Duodenal mucosa (tissue), 2 donors: ENCODE measurements at regions not wholly inside any gene's neighbourhood (a gene's known extent, or its start where the extent isn't known, plus 50 kb on each side); places are given as distances from the start of the nearest gene placed in this dataset.

Experiments used
- H3K27ac ChIP-seq: one replicate; pipeline ENCODE4 v1.7.0; 2013; ENCODE audit warnings: low read depth, low read length
- H3K27me3 ChIP-seq, 2 donors: one replicate each; pipeline ENCODE4 v1.7.0; 2013; ENCODE audit warnings: low read length in 2 of 2, control low read depth in 1 of 2; ENCODE audit not compliant: insufficient read depth in 2 of 2, control insufficient read depth in 1 of 2
- H3K36me3 ChIP-seq, 2 donors: one replicate each; pipeline ENCODE4 v1.7.0; 2013; ENCODE audit warnings: low read length in 2 of 2, control low read depth in 1 of 2; ENCODE audit not compliant: insufficient read depth in 2 of 2, control insufficient read depth in 1 of 2
- H3K4me1 ChIP-seq, 2 donors: one replicate each; pipeline ENCODE4 v1.7.0; 2013; ENCODE audit warnings: low read length in 2 of 2, control low read depth in 1 of 2; ENCODE audit not compliant: insufficient read depth in 2 of 2, control insufficient read depth in 1 of 2
- H3K4me3 ChIP-seq, 2 donors: one replicate each; pipeline ENCODE4 v1.7.0; 2013; ENCODE audit warnings: low read length in 2 of 2, low read depth in 1 of 2
- H3K9ac ChIP-seq, 2 donors: one replicate each; pipeline ENCODE4 v1.7.0; 2013; ENCODE audit warnings: low read length in 2 of 2, low read depth in 1 of 2
- H3K9me3 ChIP-seq, 2 donors: one replicate each; pipeline ENCODE4 v1.7.0; 2013; ENCODE audit warnings: low read length in 2 of 2, control low read depth in 1 of 2; ENCODE audit not compliant: control insufficient read depth in 1 of 2

GRCh38 chr2:234425639-234426603, 71.0 kb downstream of the ARL4C start:
- Histone ChIP-seq H3K27me3 (no peaks in the 10 kb centered on the region), H3K27ac (no peak overlapping the region), H3K9me3 (no peaks in the 10 kb centered on the region), H3K4me3 (no peak overlapping the region), H3K36me3 (no peaks in the 10 kb centered on the region), H3K4me1 (peaks cover 25 to 40% of the 10 kb centered on the region in 2 donors), H3K9ac (no peak overlapping the region)

DNA sequence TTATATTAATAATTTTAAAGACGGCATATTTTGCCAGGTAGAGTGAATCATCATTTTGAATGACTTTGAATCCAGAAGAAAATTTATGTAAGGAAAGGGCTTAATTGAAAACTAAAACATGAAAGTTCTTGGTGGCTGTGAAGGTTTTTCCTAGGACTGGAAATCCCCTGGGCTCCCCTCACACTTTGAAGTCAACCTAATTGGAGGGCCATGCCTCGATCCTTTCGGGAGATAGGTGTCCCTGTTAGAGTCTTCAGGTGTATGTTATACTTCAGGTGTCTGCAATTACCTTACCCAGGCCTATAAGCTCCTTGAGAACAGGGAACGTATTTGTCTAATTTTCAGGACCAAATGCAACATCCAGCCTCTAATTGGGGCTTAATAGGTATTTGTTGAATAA, 73.0 kb downstream of the ARL4C start:
- Histone ChIP-seq H3K27me3 (no peaks in the 10 kb centered on the region), H3K4me1 (peaks cover 25 to 40% of the 10 kb centered on the region in 2 donors), H3K9me3 (no peaks in the 10 kb centered on the region), H3K4me3 (no peak overlapping the region), H3K9ac (no peak overlapping the region), H3K27ac (no peak overlapping the region), H3K36me3 (no peaks in the 10 kb centered on the region)

GRCh38 chr2:234422981-234423431, 73.9 kb downstream of the ARL4C start:
- Histone ChIP-seq H3K4me1 (peaks cover 25 to 40% of the 10 kb centered on the region in 2 donors), H3K27ac (no peak overlapping the region), H3K27me3 (no peaks in the 10 kb centered on the region), H3K9ac (no peak overlapping the region), H3K36me3 (no peaks in the 10 kb centered on the region), H3K4me3 (no peak overlapping the region), H3K9me3 (no peaks in the 10 kb centered on the region)

- H3K27ac ChIP-seq: no peak overlapping the region
- H3K9ac ChIP-seq: no peak overlapping the region
- no peaks in the 10 kb centered on the region for H3K36me3 ChIP-seq
- no peaks in the 10 kb centered on the region for H3K27me3 ChIP-seq
- H3K9me3 ChIP-seq: no peaks in the 10 kb centered on the region
- no peak overlapping the region for H3K4me3 ChIP-seq
- peaks cover 24 to 35% of the 10 kb centered on the region in 2 donors for H3K4me1 ChIP-seq
Measured at GRCh38 chr2:234422273-234422732, 74.6 kb downstream of the ARL4C start.

DNA sequence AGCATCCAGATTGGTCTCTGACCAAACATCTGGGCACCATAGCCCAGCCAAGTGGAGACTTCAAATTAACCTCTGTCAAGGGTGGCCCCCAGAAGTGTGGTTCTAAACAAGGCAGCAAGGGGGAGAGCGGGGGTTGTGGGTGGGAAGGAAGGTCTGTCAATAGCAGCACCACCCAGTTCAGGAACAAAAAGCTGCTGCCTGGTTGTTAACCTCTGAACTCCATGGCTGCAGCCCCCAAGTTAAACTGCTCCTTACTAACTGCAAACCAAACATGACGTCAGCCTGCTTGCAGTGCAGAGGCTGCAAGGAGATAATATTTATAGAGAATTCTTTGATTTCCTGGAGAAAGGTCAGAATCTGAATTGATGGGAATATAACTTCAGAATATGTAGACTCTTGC, 76.5 kb downstream of the ARL4C start:
- H3K4me1 ChIP-seq: peaks cover 6 to 17% of the 10 kb centered on the region in 2 donors
- no peak overlapping the region for H3K9ac ChIP-seq
- H3K4me3 ChIP-seq: no peak overlapping the region
- no peaks in the 10 kb centered on the region for H3K27me3 ChIP-seq
- no peaks in the 10 kb centered on the region for H3K36me3 ChIP-seq
- H3K27ac ChIP-seq: no peak overlapping the region
- no peaks in the 10 kb centered on the region for H3K9me3 ChIP-seq

GRCh38 chr2:234419726-234420125, 77.2 kb downstream of the ARL4C start:
- H3K9me3 ChIP-seq: no peaks in the 10 kb centered on the region
- no peak overlapping the region for H3K4me3 ChIP-seq
- H3K27ac ChIP-seq: no peak overlapping the region
- no peak overlapping the region for H3K9ac ChIP-seq
- peaks cover 6 to 14% of the 10 kb centered on the region in 2 donors for H3K4me1 ChIP-seq
- no peaks in the 10 kb centered on the region for H3K36me3 ChIP-seq
- no peaks in the 10 kb centered on the region for H3K27me3 ChIP-seq

GRCh38 chr2:234415706-234416105, 81.2 kb downstream of the ARL4C start:
- H3K27ac ChIP-seq: no peak overlapping the region
- H3K4me1 ChIP-seq: no peaks in the 10 kb centered on the region
- no peak overlapping the region for H3K9ac ChIP-seq
- no peaks in the 10 kb centered on the region for H3K27me3 ChIP-seq
- H3K4me3 ChIP-seq: no peak overlapping the region
- H3K9me3 ChIP-seq: no peaks in the 10 kb centered on the region
- no peaks in the 10 kb centered on the region for H3K36me3 ChIP-seq

GRCh38 chr2:234414596-234414995, 82.3 kb downstream of the ARL4C start:
- Histone ChIP-seq H3K27ac (no peak overlapping the region), H3K4me3 (no peak overlapping the region), H3K27me3 (no peaks in the 10 kb centered on the region), H3K9ac (no peak overlapping the region), H3K36me3 (no peaks in the 10 kb centered on the region), H3K4me1 (no peaks in the 10 kb centered on the region), H3K9me3 (no peaks in the 10 kb centered on the region)

- no peaks in the 10 kb centered on the region for H3K27me3 ChIP-seq
- no peaks in the 10 kb centered on the region for H3K9me3 ChIP-seq
- no peak overlapping the region for H3K27ac ChIP-seq
- H3K4me1 ChIP-seq: no peaks in the 10 kb centered on the region
- H3K36me3 ChIP-seq: no peaks in the 10 kb centered on the region
- no peak overlapping the region for H3K4me3 ChIP-seq
- no peak overlapping the region for H3K9ac ChIP-seq
Measured at GRCh38 chr2:234412726-234413125, 84.2 kb downstream of the ARL4C start.

DNA sequence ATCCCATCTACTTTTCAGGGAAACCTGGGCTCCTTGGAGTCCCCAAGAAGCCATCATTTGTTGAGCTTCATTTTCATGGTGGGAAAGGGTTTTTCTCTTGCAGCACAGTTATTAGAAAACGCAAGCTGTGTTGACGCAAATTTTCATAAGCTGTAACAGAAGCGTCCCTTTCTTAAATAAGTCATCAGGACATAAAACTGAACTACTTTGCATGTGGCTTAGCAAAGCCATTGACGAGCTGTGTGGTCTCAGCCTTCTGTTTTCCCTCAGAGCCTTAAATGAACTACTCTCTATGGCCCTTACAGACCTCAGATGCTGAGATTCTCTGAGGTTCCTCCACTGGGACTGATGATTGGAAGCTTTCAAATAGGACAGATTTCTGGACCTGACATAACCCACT, 85.1 kb downstream of the ARL4C start:
- Histone ChIP-seq H3K9me3 (no peaks in the 10 kb centered on the region), H3K27me3 (no peaks in the 10 kb centered on the region), H3K4me3 (no peak overlapping the region), H3K36me3 (no peaks in the 10 kb centered on the region), H3K9ac (no peak overlapping the region), H3K27ac (no peak overlapping the region), H3K4me1 (no peaks in the 10 kb centered on the region)
